Osteocyte (in vitro differentiated cells): ENCODE measurements at regions not wholly inside any gene's neighbourhood (a gene's known extent, or its start where the extent isn't known, plus 50 kb on each side); places are given as distances from the start of the nearest gene placed in this dataset.
A peak's percentile ranks its signal among the peaks of the same experiment; 100 is the strongest.

ENCODE experiments used
- DNase-seq: peaks from one replicate; pipeline ENCODE4 v3.0.0; 2021; ENCODE audit warnings: mixed read lengths; ENCODE audit not compliant: unreplicated experiment; ENCODE audit errors: extremely low spot score
- H3K27ac Mint-ChIP-seq: one replicate; pipeline ENCODE4 v1.8.0; 2021; ENCODE audit warnings: mild to moderate bottlenecking, mixed read lengths; ENCODE audit not compliant: unreplicated experiment
- H3K27me3 Mint-ChIP-seq: one replicate; pipeline ENCODE4 v1.8.0; 2021; ENCODE audit warnings: mixed read lengths; ENCODE audit not compliant: unreplicated experiment
- H3K36me3 Mint-ChIP-seq: one replicate; pipeline ENCODE4 v1.8.0; 2021; ENCODE audit warnings: mixed read lengths; ENCODE audit not compliant: unreplicated experiment
- H3K4me1 Mint-ChIP-seq: one replicate; pipeline ENCODE4 v1.8.0; 2021; ENCODE audit warnings: mixed read lengths; ENCODE audit not compliant: unreplicated experiment
- H3K4me3 Mint-ChIP-seq: one replicate; pipeline ENCODE4 v1.8.0; 2021; ENCODE audit warnings: mild to moderate bottlenecking, moderate library complexity, mixed read lengths; ENCODE audit not compliant: unreplicated experiment
- H3K9me3 Mint-ChIP-seq: one replicate; pipeline ENCODE4 v1.8.0; 2021; ENCODE audit warnings: mixed read lengths; ENCODE audit not compliant: unreplicated experiment
- CTCF ChIP-seq: fragments of 200-600 bp; sonication (generic); IDR thresholded peaks from 2 replicates; pipeline ENCODE4 v1.5.0; 2021; ENCODE audit warnings: antibody characterized with exemption, mild to moderate bottlenecking, moderate library complexity

DNA sequence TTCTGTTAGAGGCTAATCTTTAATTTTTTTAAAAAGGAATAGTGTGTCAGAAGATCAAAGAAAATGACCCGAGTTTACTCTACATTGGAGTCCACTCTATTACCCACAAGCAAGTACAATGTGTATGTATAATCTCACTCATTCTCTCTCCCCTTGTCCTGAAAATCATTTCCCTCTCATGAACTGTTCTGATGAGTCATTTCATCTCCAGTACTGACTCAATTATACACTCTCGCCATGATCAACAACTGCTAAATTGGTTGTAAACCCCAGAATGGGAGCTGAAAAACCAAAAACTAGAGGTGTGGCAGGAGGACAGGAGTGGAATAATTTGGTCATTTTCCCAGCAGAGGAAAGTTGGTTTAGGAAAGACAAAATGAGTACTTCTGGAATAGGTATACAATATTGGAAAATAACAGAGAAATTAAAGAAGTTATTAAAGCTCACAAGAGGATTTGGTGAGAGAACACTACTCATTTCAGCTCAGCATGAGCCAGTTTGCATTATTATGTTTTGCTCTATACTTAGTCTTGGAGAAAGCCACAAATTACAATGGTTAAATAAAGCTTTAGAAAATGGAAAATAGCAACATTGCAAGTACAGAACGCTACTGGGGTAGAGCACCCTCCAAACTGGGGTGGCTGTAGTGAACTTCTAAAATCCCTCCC is 144.3 kb upstream of the PFN2 start:
- Mint-ChIP-seq H3K27me3 (no peaks in the 10 kb centered on the region), H3K9me3 (no peaks in the 10 kb centered on the region), H3K36me3 (no peaks in the 10 kb centered on the region), H3K4me1 (peaks cover 39% of the 10 kb centered on the region), H3K27ac (peak overlapping the region; percentile 55), H3K4me3 (no peak overlapping the region)
- DNase-seq, result no peak
- TF ChIP-seq CTCF, result no peak

DNA sequence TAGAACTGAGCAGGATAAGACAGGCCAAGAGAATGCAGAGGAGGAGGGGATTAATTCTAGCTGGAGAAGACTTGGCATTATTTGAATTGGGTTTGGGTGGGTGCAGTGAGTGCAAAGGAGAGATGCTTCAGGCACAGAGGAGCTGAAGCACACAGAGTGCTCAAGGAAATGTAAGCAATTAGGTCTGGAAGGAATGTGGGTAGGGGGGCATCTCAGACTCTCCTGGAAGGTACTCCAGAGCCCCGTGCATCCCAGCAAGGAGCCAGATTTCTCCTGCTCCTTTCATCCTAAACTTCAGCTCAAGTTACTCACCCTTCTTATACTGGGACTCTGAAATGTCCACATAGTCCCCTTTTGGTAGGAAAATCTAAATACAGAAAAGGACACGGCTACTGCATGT is 143.6 kb upstream of the PFN2 start:
- H3K27ac Mint-ChIP-seq, result no peak overlapping the region
- no peaks in the 10 kb centered on the region for H3K27me3 Mint-ChIP-seq
- no peak for TF ChIP-seq CTCF
- peaks cover 39% of the 10 kb centered on the region for H3K4me1 Mint-ChIP-seq
- H3K4me3 Mint-ChIP-seq, result no peak overlapping the region
- H3K9me3 Mint-ChIP-seq, result no peaks in the 10 kb centered on the region
- DNase-seq, result no peak
- H3K36me3 Mint-ChIP-seq, result no peaks in the 10 kb centered on the region

- DNase-seq, result no peak
- H3K9me3 Mint-ChIP-seq, result no peaks in the 10 kb centered on the region
- H3K4me1 Mint-ChIP-seq, result peaks cover 49% of the 10 kb centered on the region
- TF ChIP-seq CTCF, result no peak
- no peak overlapping the region for H3K4me3 Mint-ChIP-seq
- no peaks in the 10 kb centered on the region for H3K27me3 Mint-ChIP-seq
- H3K27ac Mint-ChIP-seq, result no peak overlapping the region
- H3K36me3 Mint-ChIP-seq, result no peaks in the 10 kb centered on the region
Measured at GRCh38 chr3:150110097-150110496, 139.4 kb upstream of the PFN2 start.

DNA sequence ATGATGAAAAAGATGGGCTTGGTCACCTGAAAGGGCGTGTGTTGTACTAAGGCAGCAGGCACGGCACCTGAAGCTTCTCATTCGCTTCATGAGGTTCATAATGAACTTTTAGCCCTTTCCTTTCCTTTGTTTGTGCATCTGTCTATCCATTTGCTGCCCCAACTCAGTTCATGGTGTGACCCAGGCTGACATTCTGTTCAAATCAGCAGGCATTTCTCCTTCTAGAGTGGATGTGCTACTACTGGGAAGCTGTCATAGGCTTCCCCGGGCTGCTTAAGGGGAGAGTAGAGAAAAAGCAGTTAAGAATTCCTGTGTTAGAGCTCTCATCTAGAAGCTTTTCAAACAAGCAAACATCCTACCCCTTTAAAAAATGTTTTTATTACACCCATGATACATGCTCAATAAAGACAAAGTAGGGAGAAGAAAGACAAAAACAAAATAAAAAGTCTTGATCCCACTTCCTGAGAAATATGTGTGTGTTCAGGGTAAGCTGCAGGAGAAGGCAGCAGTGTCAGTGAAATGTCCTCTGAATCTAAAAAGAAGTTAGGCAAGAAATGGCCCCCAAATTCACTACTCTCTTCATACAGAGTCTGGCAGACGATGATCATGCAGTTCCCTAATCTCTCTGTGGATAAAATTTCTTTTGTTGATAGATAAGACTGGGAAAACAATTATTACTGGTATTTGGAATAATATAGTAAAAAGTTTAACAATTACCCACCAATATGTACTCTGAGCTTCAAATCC is 136.9 kb upstream of the PFN2 start:
- no peak for DNase-seq
- no peak for TF ChIP-seq CTCF
- Mint-ChIP-seq H3K4me3 (no peak overlapping the region), H3K27ac (peak overlapping the region; percentile 94), H3K9me3 (no peaks in the 10 kb centered on the region), H3K4me1 (peaks cover 54% of the 10 kb centered on the region), H3K27me3 (no peaks in the 10 kb centered on the region), H3K36me3 (no peaks in the 10 kb centered on the region)

- Mint-ChIP-seq H3K27me3 (no peaks in the 10 kb centered on the region), H3K27ac (peak overlapping the region; percentile 94), H3K4me1 (peaks cover 51% of the 10 kb centered on the region), H3K36me3 (no peaks in the 10 kb centered on the region), H3K4me3 (no peak overlapping the region), H3K9me3 (no peaks in the 10 kb centered on the region)
- DNase-seq, result peak; percentile 84
- no peak for TF ChIP-seq CTCF
Measured at GRCh38 chr3:150106740-150107428, 136.2 kb upstream of the PFN2 start.
